ENCODE measurements at regions not wholly inside any gene's neighbourhood (a gene's known extent, or its start where the extent isn't known, plus 50 kb on each side); places are given as distances from the start of the nearest gene placed in this dataset.
"Not testable (repeated sequence)": the region's sequence is repeated elsewhere in the genome, so short reads cannot be mapped to it uniquely, and the experiment has no call there.

DNA sequence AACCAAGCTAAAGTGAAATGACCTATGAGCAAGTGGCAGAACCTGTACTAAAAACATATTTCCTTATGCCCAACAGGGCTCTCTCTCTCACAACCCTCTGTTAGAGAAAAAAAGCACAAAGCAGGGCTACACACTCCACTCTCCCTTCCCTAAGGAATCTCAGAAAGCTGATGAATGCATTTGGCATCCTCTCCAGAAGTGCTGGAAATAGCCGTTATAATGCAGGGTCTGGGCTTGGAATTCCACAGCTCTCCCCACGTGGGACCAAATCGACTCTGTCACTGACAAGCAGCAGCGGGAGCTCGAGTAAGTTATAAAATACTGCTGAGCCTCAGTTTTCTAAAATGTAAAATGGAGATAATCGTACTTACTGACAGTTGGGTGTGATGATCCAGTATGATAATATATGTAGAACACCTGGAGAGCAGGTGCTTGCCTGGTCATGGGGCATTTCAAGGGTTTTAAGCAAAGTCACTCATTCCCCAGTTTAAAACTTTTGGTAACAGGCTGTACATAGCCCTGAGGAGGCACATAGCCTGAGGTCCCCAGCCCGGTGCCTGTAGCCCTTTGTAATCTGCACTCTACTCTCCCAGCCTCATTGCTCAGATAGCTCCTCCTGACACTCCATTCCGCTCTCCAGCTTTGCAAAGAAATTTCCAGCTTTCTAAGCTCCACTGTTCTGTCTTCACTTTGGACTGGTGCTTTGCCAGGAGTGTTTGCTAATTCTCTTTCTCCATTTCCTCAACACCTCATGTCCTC lies 175.6 kb upstream of the DAB1 start:
- no peak for DNase-seq (ENCODE audit: low read depth in 2 of 2)

DNA sequence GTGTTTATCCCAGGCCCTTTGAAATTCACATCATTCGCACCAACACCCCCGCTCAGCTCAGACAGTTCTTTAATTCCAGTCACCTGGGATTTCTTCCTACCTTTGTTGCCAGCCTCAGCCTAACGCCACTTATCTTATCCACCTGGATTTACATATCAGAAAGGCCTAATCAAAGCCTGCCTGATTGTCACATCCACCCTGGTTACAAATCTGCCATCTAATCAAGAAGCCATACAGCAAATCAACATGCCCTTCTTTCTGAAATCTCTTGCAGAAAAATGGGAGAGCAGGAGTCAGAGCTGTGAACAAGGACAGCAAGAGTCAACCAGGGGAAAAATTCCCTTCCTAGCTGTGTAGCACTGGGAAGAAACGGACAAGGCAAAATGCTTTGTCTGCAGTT lies 173.2 kb upstream of the DAB1 start:
- DNase-seq (ENCODE audit: low read depth in 2 of 2) = no peak

- no peak for DNase-seq (ENCODE audit: low read depth in 2 of 2)
Observed at GRCh38 chr1:57594002-57594401, 170.1 kb upstream of the DAB1 start.

DNA sequence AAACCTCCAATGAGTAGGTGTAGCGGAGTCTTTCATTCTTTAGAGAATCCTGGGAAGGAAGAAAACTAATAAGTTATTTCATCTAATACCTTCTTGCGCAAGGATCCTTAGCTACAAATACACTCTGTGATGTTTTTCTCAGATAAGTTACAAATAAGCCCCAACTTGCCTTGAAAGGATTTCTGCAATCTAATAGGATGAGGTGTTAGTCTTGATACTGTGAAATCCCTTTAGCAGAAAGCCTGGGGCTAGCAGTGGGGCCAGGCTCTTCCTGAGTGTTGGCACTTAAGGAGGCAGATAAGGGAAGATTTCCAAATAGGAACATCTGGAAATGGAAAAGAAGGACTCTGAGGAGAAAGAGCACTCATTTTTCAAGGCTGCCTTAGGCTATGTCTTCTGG lies 168.0 kb upstream of the DAB1 start:
- no peak for DNase-seq (ENCODE audit: low read depth in 2 of 2)

GRCh38 chr1:57590978-57591377 lies 167.1 kb upstream of the DAB1 start:
- DNase-seq (ENCODE audit: low read depth in 2 of 2) = no peak

DNA sequence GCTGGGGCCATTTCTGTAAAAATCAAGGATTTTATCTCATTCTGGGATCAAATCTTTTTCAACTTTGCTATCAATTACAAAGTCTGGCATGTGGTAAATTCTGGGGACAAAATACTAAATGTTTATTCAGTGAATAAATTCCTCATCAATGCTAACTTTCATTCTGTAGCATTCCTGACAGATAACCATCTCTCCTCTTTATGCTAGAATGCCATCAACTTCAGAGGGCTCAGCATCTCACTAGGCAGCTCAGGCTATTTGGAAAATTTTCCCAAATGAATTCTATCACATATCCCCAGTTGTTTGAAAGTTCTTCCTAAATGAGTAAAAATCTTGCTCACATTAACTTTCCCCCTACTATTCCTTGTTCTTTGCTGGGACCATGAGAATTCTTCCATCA lies 163.0 kb upstream of the DAB1 start:
- DNase-seq (ENCODE audit: low read depth in 2 of 2) = no peak

GRCh38 chr1:57578680-57579079 lies 154.8 kb upstream of the DAB1 start:
- no peak for DNase-seq (ENCODE audit: low read depth in 2 of 2)

GRCh38 chr1:57578099-57578498 lies 154.2 kb upstream of the DAB1 start:
- no peak for DNase-seq (ENCODE audit: low read depth in 2 of 2)

DNA sequence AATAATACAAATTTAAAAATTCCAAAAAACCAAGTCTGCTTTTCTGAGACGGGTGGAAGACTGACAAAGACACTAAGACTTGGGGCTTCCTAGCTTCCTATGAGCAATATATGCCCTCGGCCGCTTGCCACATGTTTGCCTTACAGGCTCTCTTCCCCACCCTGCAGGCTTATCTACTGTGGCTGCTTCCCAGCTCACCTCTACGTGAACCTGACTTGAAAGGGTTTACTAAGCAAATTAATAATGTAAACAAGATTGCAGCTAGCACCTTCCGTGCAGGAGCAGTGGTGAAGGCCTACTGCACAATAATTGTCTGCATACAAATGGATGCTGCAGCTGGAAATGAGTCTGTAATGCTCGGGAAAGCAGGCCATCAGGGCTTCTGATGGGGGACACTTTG lies 152.9 kb upstream of the DAB1 start:
- DNase-seq (ENCODE audit: low read depth in 2 of 2) = no peak

- no peak for DNase-seq (ENCODE audit: low read depth in 2 of 2)
Observed at GRCh38 chr1:57572016-57572415, 148.2 kb upstream of the DAB1 start.

DNA sequence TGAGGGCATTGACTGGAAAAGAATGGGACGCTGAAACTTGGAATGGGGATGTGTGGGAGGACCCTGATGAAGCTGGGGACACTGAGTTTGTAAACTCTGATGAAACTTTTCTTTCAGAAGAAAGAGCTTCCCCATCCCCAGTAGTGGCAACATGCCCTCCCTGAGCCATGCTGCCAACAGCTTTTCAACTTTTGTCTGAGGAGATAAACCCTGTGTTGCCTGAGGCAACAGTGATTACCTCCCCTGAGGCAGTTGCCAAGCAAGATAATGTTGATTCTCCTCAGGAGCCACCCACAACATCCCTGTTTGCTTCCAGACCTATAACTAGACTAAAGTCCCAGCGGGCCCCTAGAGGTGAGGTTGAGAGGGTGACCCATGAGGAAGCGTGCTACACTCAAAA lies 134.2 kb upstream of the DAB1 start:
- DNase-seq (ENCODE audit: low read depth in 2 of 2) = not testable (repeated sequence)

DNA sequence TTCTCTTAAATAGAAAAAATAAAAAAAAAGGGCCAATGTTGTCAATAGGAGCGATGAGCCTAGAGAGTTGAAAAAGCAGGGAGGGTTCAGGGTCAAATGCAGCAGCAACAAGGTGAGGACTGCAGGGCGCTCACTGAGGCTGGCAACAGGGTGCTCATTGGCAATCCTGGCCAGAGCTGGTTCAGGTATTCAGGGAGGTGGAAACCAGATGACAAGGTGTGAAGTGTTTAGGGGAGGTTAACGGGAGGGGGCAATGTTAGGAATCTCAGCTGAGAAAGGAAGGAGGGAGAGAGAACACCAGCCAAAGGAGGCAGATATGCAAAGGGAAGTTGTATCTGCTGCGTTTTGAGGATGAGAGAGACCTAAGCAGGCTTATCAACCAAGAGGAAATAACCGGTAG lies 129.8 kb upstream of the DAB1 start:
- no peak for DNase-seq (ENCODE audit: low read depth in 2 of 2)

- DNase-seq (ENCODE audit: low read depth in 2 of 2) = no peak
Observed at GRCh38 chr1:57551476-57551875, 127.6 kb upstream of the DAB1 start.

GRCh38 chr1:57550092-57550491 lies 126.2 kb upstream of the DAB1 start:
- no peak for DNase-seq (ENCODE audit: low read depth in 2 of 2)

DNA sequence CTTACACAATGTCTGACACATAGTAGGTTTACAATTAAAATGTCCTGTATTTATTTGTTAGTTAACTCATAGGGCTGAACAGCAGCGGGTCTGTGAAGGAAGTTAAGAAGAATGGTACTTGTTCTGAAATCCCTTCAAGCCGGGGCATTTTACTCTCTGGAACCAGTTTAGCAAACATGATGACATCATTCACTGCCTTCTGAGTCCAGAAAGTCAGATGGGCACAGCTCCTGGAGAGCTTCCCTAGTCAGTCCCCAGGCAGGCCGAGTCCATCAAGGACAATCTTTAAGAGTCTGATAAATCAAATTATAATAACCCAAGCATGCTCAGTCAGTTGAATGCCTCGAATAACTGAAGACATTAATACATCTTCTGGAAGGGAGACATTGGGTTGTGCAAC lies 125.4 kb upstream of the DAB1 start:
- DNase-seq (ENCODE audit: low read depth in 2 of 2) = no peak

DNA sequence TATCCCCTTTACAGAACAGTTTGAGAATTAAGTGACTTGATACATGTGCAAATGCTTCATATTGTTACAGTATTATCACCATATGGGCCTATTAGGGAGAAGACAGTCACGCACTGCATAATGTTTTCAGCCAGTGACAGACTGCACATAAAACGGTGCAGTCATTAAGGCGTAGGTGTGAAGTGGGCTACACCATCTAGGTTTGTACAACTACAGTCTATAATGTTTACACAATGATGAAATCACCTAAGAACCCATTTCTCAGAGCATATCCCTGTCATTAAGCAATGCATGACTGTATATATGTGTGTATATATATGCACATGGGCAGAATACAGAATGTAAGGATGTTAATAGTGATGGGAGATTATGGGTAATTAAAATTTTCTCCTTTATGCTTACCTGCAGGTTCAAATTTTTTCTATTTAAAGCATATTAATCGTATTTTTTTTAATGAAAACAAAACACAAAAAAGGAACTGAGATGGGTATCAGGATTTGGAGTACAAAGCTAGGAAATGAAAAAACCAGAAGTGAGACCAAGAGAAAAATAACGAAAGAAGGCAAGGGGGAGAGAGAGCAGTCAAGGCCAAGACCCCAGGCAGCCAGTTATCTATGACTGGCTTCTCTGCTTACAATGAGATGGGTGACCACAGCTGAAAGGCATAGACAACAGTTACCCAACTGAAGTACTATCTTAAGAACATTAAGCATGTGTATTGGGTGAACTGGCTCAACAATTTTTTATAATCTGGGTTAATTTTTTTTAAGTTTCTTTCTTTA lies 122.9 kb upstream of the DAB1 start:
- no peak for DNase-seq (ENCODE audit: low read depth in 2 of 2)

GRCh38 chr1:57544345-57544744 lies 120.5 kb upstream of the DAB1 start:
- no peak for DNase-seq (ENCODE audit: low read depth in 2 of 2)

DNA sequence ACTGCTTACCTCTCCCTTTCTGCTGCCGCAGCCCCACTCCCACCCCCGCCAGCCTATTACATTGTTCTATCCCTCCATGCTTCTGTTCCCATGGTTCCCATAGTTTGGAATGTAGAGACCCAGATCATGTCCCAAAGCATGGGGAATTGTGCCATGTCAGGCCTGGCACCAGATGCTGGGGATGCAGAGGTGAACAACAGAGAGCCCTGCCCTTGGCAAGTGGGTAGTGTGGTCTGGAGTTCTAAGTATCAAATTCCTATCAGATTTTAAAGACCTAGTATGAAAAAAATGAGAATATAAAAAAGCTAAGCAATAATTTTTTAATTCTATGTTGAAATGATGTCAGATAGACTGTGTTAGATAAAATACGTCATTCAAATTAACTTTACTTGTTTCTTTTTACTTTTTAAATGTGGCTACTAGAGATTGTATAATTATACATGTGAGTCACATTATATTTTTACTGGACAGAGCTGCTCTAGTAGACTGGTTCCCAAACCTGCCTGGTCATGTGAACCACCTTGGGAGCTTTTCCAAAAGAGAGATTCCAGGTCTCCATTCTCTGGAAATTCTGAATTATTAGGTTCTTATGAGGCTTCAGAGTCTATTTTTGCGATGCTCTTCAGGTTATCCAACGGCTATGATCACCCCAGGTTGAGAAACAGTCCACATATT lies 113.0 kb upstream of the DAB1 start:
- no peak for DNase-seq (ENCODE audit: low read depth in 2 of 2)

DNA sequence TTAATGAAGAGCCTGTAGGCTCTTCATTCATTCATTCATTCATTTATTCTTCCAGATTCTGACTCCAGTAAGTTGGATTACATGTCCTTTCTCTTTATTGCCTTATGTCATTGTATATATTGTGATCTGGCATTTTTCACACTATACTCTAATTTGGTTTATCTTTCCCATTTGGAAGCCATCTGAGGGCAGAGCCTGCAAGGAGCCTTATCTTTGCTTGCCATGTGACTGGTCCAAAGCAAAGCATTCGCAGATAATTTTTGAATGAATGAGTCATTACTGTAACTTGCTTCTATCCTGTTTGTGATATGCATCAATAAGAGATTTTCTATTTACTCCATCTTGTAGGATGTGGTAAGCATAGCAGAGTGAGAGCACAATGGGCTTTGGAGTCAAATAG lies 108.4 kb upstream of the DAB1 start:
- DNase-seq (ENCODE audit: low read depth in 2 of 2) = no peak

DNA sequence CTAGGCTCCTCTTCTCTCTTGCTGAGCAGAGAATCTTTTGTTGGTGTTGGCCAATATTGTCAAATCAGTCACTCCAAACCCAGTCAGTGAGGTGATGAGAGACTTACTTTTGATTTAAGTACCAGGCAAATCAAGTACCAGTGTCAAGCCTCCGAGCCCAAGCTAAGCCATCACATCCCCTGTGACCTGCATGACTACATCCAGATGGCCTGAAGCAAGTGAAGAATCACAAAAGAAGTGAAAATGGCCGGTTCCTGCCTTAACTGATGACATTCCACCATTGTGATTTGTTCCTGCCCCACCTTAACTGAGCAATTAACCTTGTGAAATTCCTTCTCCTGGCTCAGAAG lies 107.0 kb upstream of the DAB1 start:
- not testable (repeated sequence) for DNase-seq (ENCODE audit: low read depth in 2 of 2)

- DNase-seq (ENCODE audit: low read depth in 2 of 2) = no peak
Observed at GRCh38 chr1:57530206-57530910, 106.5 kb upstream of the DAB1 start.

GRCh38 chr1:57522575-57522974 lies 98.7 kb upstream of the DAB1 start:
- DNase-seq (ENCODE audit: low read depth in 2 of 2) = no peak

Measured in dermis microvascular lymphatic vessel endothelial cell (primary cell).